Endothelial cell of umbilical vein (primary cell): ENCODE measurements at regions not wholly inside any gene's neighbourhood (a gene's known extent, or its start where the extent isn't known, plus 50 kb on each side); places are given as distances from the start of the nearest gene placed in this dataset.

ENCODE experiments used
- BruUV-seq: library from RNA; stranded (reverse); fragments of 400-500 nt; replicated peaks from 2 replicates; lab custom pipeline; 2021; lab: Mats Ljungman, UMichigan
- CTCF ChIA-PET: fragments of 300-600, 350-600 bp; sonication (Branson Sonifier 250); formaldehyde crosslinking; loops from one replicate; lab custom pipeline; 2021; ENCODE audit warnings: antibody characterized with exemption, inconsistent platforms; lab: Charles Lee
- POLR2A ChIA-PET: fragments of 300-600, 350-600 bp; sonication (Branson Sonifier 250); formaldehyde crosslinking; loops from one replicate; lab custom pipeline; 2021; ENCODE audit warnings: antibody characterized with exemption, inconsistent platforms; lab: Charles Lee
- DNase-seq: peaks from one replicate; pipeline ENCODE4 v3.0.0-alpha.2; 2011; ENCODE audit warnings: low read depth, low spot score
- FAIRE-seq: peaks from 2 replicates; lab custom pipeline; 2011; peaks lifted over from hg19 to GRCh38; lab: Jason Lieb, UNC
- H2AFZ ChIP-seq: 2 replicates; pipeline ENCODE4 v1.6.0; 2012; ENCODE audit warnings: low read depth, low read length, control low read depth, inconsistent platforms
- H3K27ac ChIP-seq: 2 replicates; pipeline ENCODE4 v1.5.1; 2011; ENCODE audit warnings: low read depth, mild to moderate bottlenecking, control low read depth, low read length, moderate library complexity; ENCODE audit not compliant: insufficient read depth
- H3K27me3 ChIP-seq, 2 experiments: 2 replicates each; pipeline versions ENCODE4 v1.6.0 to v1.6.1; 2011; ENCODE audit warnings: low read length in 2 of 2, mixed read lengths in 1 of 2; ENCODE audit not compliant: control insufficient read depth in 2 of 2, insufficient read depth in 2 of 2
- H3K36me3 ChIP-seq, 2 experiments: 2 replicates in 1 of 2; 3 replicates in 1 of 2; pipeline ENCODE4 v1.5.1; 2011; ENCODE audit warnings: low read length in 2 of 2, mild to moderate bottlenecking in 1 of 2, moderate library complexity in 1 of 2; ENCODE audit not compliant: control insufficient read depth in 2 of 2, insufficient read depth in 2 of 2; ENCODE audit errors: extremely low read depth in 1 of 2
- H3K4me1 ChIP-seq: 3 replicates; pipeline ENCODE4 v1.5.1; 2011; ENCODE audit warnings: mild to moderate bottlenecking, low read length; ENCODE audit not compliant: control insufficient read depth, insufficient read depth; ENCODE audit errors: extremely low read depth
- H3K4me2 ChIP-seq: 2 replicates; pipeline ENCODE4 v1.6.1; 2011; ENCODE audit warnings: low read length, control low read depth, mixed read lengths; ENCODE audit not compliant: insufficient read depth
- H3K4me3 ChIP-seq, 3 experiments: fragments of 200-600 bp in 1 of 3; sonication (generic), shearing (Covaris generic) in 1 of 3; replicated peaks in 1 of 3; 2 replicates each; pipeline ENCODE4 v1.5.1; 2011 to 2016; ENCODE audit warnings: control low read depth in 3 of 3, low read length in 3 of 3, mild to moderate bottlenecking in 2 of 3, inconsistent platforms in 1 of 3, low read depth in 1 of 3, moderate library complexity in 1 of 3; ENCODE audit not compliant: insufficient read depth in 1 of 3
- H3K79me2 ChIP-seq: 2 replicates; pipeline ENCODE4 v1.6.0; 2012; ENCODE audit warnings: low read length, inconsistent platforms; ENCODE audit not compliant: control insufficient read depth, insufficient read depth
- H3K9ac ChIP-seq: replicated peaks from 2 replicates; pipeline ENCODE3; 2011; ENCODE audit warnings: low read length, control low read depth; ENCODE audit not compliant: insufficient read depth; ENCODE audit errors: extremely low read depth
- H3K9me1 ChIP-seq: replicated peaks from 3 replicates; pipeline ENCODE4 v1.6.0; 2011; ENCODE audit warnings: mild to moderate bottlenecking, low read length; ENCODE audit not compliant: control insufficient read depth, insufficient read depth; ENCODE audit errors: extremely low read depth
- H3K9me3 ChIP-seq: replicated peaks from 2 replicates; pipeline ENCODE4 v1.5.1; 2012; ENCODE audit warnings: low read length, inconsistent platforms; ENCODE audit not compliant: control insufficient read depth, insufficient read depth
- H4K20me1 ChIP-seq: replicated peaks from 2 replicates; pipeline ENCODE3; 2011; ENCODE audit warnings: mild to moderate bottlenecking, low read length; ENCODE audit not compliant: control insufficient read depth, insufficient read depth; ENCODE audit errors: extremely low read depth
- CTCF ChIP-seq, 2 donors: IDR thresholded peaks; 1 replicate in 1 of 2; 2 replicates in 1 of 2; pipeline ENCODE4 v1.5.1; 2011; ENCODE audit warnings: low read length in 2 of 2, mild to moderate bottlenecking in 2 of 2, moderate library complexity in 2 of 2, control low read depth in 1 of 2, inconsistent platforms in 1 of 2, low read depth in 1 of 2; ENCODE audit not compliant: insufficient read depth in 1 of 2; ENCODE audit errors: extremely low read depth in 1 of 2
- EZH2 ChIP-seq: IDR thresholded peaks from 2 replicates; pipeline ENCODE4 v1.6.1; 2012; ENCODE audit warnings: borderline replicate concordance, low read depth, mild to moderate bottlenecking, moderate library complexity, low read length, inconsistent platforms; ENCODE audit not compliant: severe bottlenecking
- FOS ChIP-seq: IDR thresholded peaks from 2 replicates; pipeline ENCODE4 v1.6.1; 2011; ENCODE audit warnings: mild to moderate bottlenecking, low read length, moderate library complexity, borderline replicate concordance; ENCODE audit not compliant: insufficient read depth
- GATA2 ChIP-seq: IDR thresholded peaks from 2 replicates; pipeline ENCODE4 v1.7.0; 2011; ENCODE audit warnings: low read depth, mild to moderate bottlenecking, moderate library complexity, mixed read lengths, low read length; ENCODE audit not compliant: insufficient read length, insufficient read depth
- JUN ChIP-seq: IDR thresholded peaks from 2 replicates; pipeline ENCODE4 v1.6.1; 2011; ENCODE audit warnings: borderline replicate concordance, low read depth; ENCODE audit not compliant: insufficient read length, insufficient read depth
- MAX ChIP-seq: IDR thresholded peaks from 2 replicates; pipeline ENCODE4 v1.6.1; 2011; ENCODE audit not compliant: insufficient read depth, insufficient read length
- MYC ChIP-seq: IDR thresholded peaks from one replicate; pipeline ENCODE4 v1.6.1; 2011; ENCODE audit warnings: mild to moderate bottlenecking, low read depth, low read length
- POLR2A ChIP-seq: IDR thresholded peaks from 2 replicates; pipeline ENCODE4 v1.6.1; 2012; ENCODE audit warnings: low read depth, mild to moderate bottlenecking, control low read depth, low read length
- POLR2AphosphoS5 ChIP-seq: IDR thresholded peaks from 2 replicates; pipeline ENCODE4 v1.6.1; 2012; ENCODE audit warnings: low read depth, mild to moderate bottlenecking, control low read depth, low read length, moderate library complexity; ENCODE audit not compliant: insufficient read depth
- dilution Hi-C: fragments of 300-500 bp; cut with MboI; formaldehyde crosslinking; loops from one replicate; pipeline ENCODE4 v1.15.0; 2019; ENCODE audit warnings: low sequenced_read_pairs; ENCODE audit not compliant: extremely low pct_ligation_motif_present
- intact Hi-C: fragments of 100-400 bp; cut with micrococcal nuclease; formaldehyde crosslinking; loops from one replicate; pipeline ENCODE4 v1.10.0; 2022

- Histone ChIP-seq H3K36me3 (no peaks in the 10 kb centered on the region), H3K27me3 (no peaks in the 10 kb centered on the region), H2AFZ (no peak overlapping the region), H3K79me2 (no peaks in the 10 kb centered on the region), H3K4me3 (no peak overlapping the region), H4K20me1 (no peaks in the 10 kb centered on the region), H3K9ac (no peak overlapping the region), H3K27ac (no peak overlapping the region), H3K4me2 (no peak overlapping the region), H3K4me1 (no peaks in the 10 kb centered on the region), H3K9me1 (no peaks in the 10 kb centered on the region), H3K9me3 (no peaks in the 10 kb centered on the region)
- intact Hi-C loops = no loop called here
- POLR2A ChIA-PET = no interaction called here
- BruUV-seq = no TSS peak
- DNase-seq = no peak
- dilution Hi-C loops = no loop called here
- CTCF ChIA-PET = interaction anchor here (1.0 kb wide), 1 partner anchor 44 kb away, joined by 5 read pairs; no protein-coding TSS in a partner anchor
- no peak for FAIRE-seq
- TF ChIP-seq EZH2 = no peak
- no peak for TF ChIP-seq MAX
- no peak for TF ChIP-seq POLR2A
- TF ChIP-seq MYC = no peak
- TF ChIP-seq POLR2AphosphoS5 = no peak
Observed at GRCh38 chr1:187971851-187972250, 1143.1 kb downstream of the PLA2G4A start.

GRCh38 chr1:187977298-187977697 lies 1148.5 kb downstream of the PLA2G4A start:
- H3K4me3 ChIP-seq = no peak overlapping the region
- H3K27me3 ChIP-seq = no peaks in the 10 kb centered on the region
- H3K4me1 ChIP-seq = no peaks in the 10 kb centered on the region
- no peak overlapping the region for H3K27ac ChIP-seq
- intact Hi-C loops (no loop called here), dilution Hi-C loops (no loop called here)
- H3K9me3 ChIP-seq = no peaks in the 10 kb centered on the region
- no peak for TF ChIP-seq MAX
- no peak for TF ChIP-seq GATA2
- no peak for TF ChIP-seq POLR2A
- TF ChIP-seq EZH2 = no peak
- no peak for TF ChIP-seq CTCF (IDR thresholded peaks at IDR 0.05; ENCODE audit: extremely low read depth in 1 of 2, insufficient read depth in 1 of 2, low read depth in 1 of 2, low read length in 2 of 2)
- TF ChIP-seq FOS = no peak
- no peak for TF ChIP-seq JUN
- no peak for TF ChIP-seq MYC
- no peak for TF ChIP-seq POLR2AphosphoS5
- H2AFZ ChIP-seq = no peak overlapping the region
- BruUV-seq = no TSS peak
- POLR2A ChIA-PET = no interaction called here
- CTCF ChIA-PET = no interaction called here
- no peaks in the 10 kb centered on the region for H3K79me2 ChIP-seq
- H3K4me2 ChIP-seq = no peak overlapping the region
- H3K9ac ChIP-seq = no peak overlapping the region
- H3K9me1 ChIP-seq = no peaks in the 10 kb centered on the region
- no peak for FAIRE-seq
- H3K36me3 ChIP-seq = no peaks in the 10 kb centered on the region
- no peaks in the 10 kb centered on the region for H4K20me1 ChIP-seq
- DNase-seq = no peak
